SK-N-SH treated with all-trans-retinoic acid at 6 μM for 48 hours (cell line): ENCODE measurements at regions not wholly inside any gene's neighbourhood (a gene's known extent, or its start where the extent isn't known, plus 50 kb on each side); places are given as distances from the start of the nearest gene placed in this dataset.

Source experiments
- ATAC-seq: fragments of 200-7000 bp; cut with Tn5 transposase; 3 replicates; pipeline ENCODE4 v1.9.1; 2020; ENCODE audit warnings: mild to moderate bottlenecking, moderate library complexity
- BACH2 ChIP-seq: fragments of 250-450 bp; sonication (Bioruptor Pico); IDR thresholded peaks from 2 replicates; pipeline ENCODE4 v1.9.0; 2021; ENCODE audit warnings: mild to moderate bottlenecking, borderline replicate concordance
- CREB5 ChIP-seq: fragments of 250-450 bp; sonication (Bioruptor Pico); IDR thresholded peaks from 2 replicates; pipeline ENCODE4 v1.5.1; 2020; ENCODE audit warnings: low read depth, mild to moderate bottlenecking, moderate library complexity
- CSDC2 ChIP-seq: fragments of 250-450 bp; sonication (Bioruptor Pico); IDR thresholded peaks from 2 replicates; pipeline ENCODE4 v1.5.0; 2020; ENCODE audit warnings: mild to moderate bottlenecking, moderate library complexity
- CSRNP3 ChIP-seq: fragments of 250-450 bp; sonication (Bioruptor Pico); IDR thresholded peaks from 2 replicates; pipeline ENCODE4 v1.5.1; 2021; ENCODE audit warnings: mild to moderate bottlenecking, moderate library complexity
- ESRRG ChIP-seq: fragments of 250-450 bp; sonication (Bioruptor Pico); IDR thresholded peaks from 2 replicates; pipeline ENCODE4 v1.6.1; 2021; ENCODE audit warnings: mild to moderate bottlenecking
- GLIS3 ChIP-seq: fragments of 250-450 bp; sonication (Bioruptor Pico); IDR thresholded peaks from 2 replicates; pipeline ENCODE4 v1.5.0; 2020; ENCODE audit warnings: mild to moderate bottlenecking, moderate library complexity
- OSR1 ChIP-seq: fragments of 250-450 bp; sonication (Bioruptor Pico); IDR thresholded peaks from 2 replicates; pipeline ENCODE4 v1.8.0; 2022; ENCODE audit warnings: moderate library complexity, mild to moderate bottlenecking, inconsistent platforms
- PATZ1 ChIP-seq: fragments of 250-450 bp; sonication (Bioruptor Pico); IDR thresholded peaks from 2 replicates; pipeline ENCODE4 v1.8.0; 2020; ENCODE audit warnings: mild to moderate bottlenecking, moderate library complexity, borderline replicate concordance
- POU6F1 ChIP-seq: fragments of 250-450 bp; sonication (Bioruptor Pico); IDR thresholded peaks from 2 replicates; pipeline ENCODE4 v1.8.0; 2021; ENCODE audit warnings: low read depth, mild to moderate bottlenecking, moderate library complexity, borderline replicate concordance
- PPARA ChIP-seq: fragments of 250-450 bp; sonication (Bioruptor Pico); IDR thresholded peaks from 2 replicates; pipeline ENCODE4 v1.5.0; 2020; ENCODE audit warnings: mild to moderate bottlenecking, borderline replicate concordance
- RARB ChIP-seq: fragments of 250-450 bp; sonication (Bioruptor Pico); IDR thresholded peaks from 2 replicates; pipeline ENCODE4 v1.8.0; 2021; ENCODE audit warnings: mild to moderate bottlenecking, moderate library complexity
- SNAI2 ChIP-seq: fragments of 250-450 bp; sonication (Bioruptor Pico); IDR thresholded peaks from 2 replicates; pipeline ENCODE4 v1.5.0; 2020; ENCODE audit warnings: mild to moderate bottlenecking, moderate library complexity
- TCF4 ChIP-seq: fragments of 250-450 bp; sonication (Bioruptor Pico); IDR thresholded peaks from 2 replicates; pipeline ENCODE4 v1.8.0; 2021; ENCODE audit warnings: mild to moderate bottlenecking, moderate library complexity, borderline replicate concordance
- TOX ChIP-seq: fragments of 250-450 bp; sonication (Bioruptor Pico); IDR thresholded peaks from 2 replicates; pipeline ENCODE4 v1.8.0; 2021; ENCODE audit warnings: mild to moderate bottlenecking, moderate library complexity, borderline replicate concordance
- ZC3H10 ChIP-seq: fragments of 250-450 bp; sonication (Bioruptor Pico); IDR thresholded peaks from 2 replicates; pipeline ENCODE4 v1.5.1; 2021; ENCODE audit warnings: mild to moderate bottlenecking, moderate library complexity
- ZFP3 ChIP-seq: fragments of 250-450 bp; sonication (Bioruptor Pico); IDR thresholded peaks from 2 replicates; pipeline ENCODE4 v1.5.0; 2020; ENCODE audit warnings: mild to moderate bottlenecking, moderate library complexity
- ZFP30 ChIP-seq: fragments of 450-650 bp; formaldehyde crosslinking; IDR thresholded peaks from 2 replicates; pipeline ENCODE4 v1.5.0; 2022; ENCODE audit warnings: mild to moderate bottlenecking, moderate library complexity
- ZNF565 ChIP-seq: fragments of 450-650 bp; formaldehyde crosslinking; conservative IDR thresholded peaks from 2 replicates; pipeline ENCODE4 v1.5.0; 2020; ENCODE audit warnings: low read depth, mild to moderate bottlenecking, moderate library complexity
- ZNF70 ChIP-seq: fragments of 450-650 bp; formaldehyde crosslinking; IDR thresholded peaks from 2 replicates; pipeline ENCODE4 v1.5.0; 2020; ENCODE audit warnings: mild to moderate bottlenecking, moderate library complexity
- ZNF8 ChIP-seq: fragments of 450-650 bp; formaldehyde crosslinking; IDR thresholded peaks from 2 replicates; pipeline ENCODE4 v1.5.0; 2020; ENCODE audit warnings: mild to moderate bottlenecking, moderate library complexity

- no peak for TF ChIP-seq TCF4
- TF ChIP-seq, all 23 proteins: peak for 0
Measured at GRCh38 chr3:194274424-194275085, 76.6 kb downstream of the CPN2 start (continued).

- ATAC-seq, result no peak; the same call in 2 of the 3 replicates
- TF ChIP-seq GLIS3 (CRISPR knock-in tag) (no peak), PPARA (CRISPR knock-in tag) (no peak), TOX (no peak), RARB (no peak), ZNF70 (CRISPR knock-in tag) (no peak), OSR1 (CRISPR knock-in tag) (no peak), POU6F1 (CRISPR knock-in tag) (no peak), ZNF8 (CRISPR knock-in tag) (no peak), CREB5 (no peak), BACH2 (no peak), ZFP3 (CRISPR knock-in tag) (no peak), ZFP30 (CRISPR knock-in tag) (no peak), TCF4 (no peak), ESRRG (CRISPR knock-in tag) (no peak), ZC3H10 (CRISPR knock-in tag) (no peak), SNAI2 (no peak)
- TF ChIP-seq, all 23 proteins: peak for 0
Measured at GRCh38 chr3:194275291-194275690, 75.8 kb downstream of the CPN2 start.

- no peak for ATAC-seq
- TF ChIP-seq CSRNP3 (CRISPR knock-in tag), result no peak
- TF ChIP-seq SNAI2, result no peak
- no peak for TF ChIP-seq ZC3H10 (CRISPR knock-in tag)
- TF ChIP-seq POU6F1 (CRISPR knock-in tag), result no peak
- TF ChIP-seq CSDC2 (CRISPR knock-in tag), result no peak
- no peak for TF ChIP-seq TOX
- no peak for TF ChIP-seq ESRRG (CRISPR knock-in tag)
- TF ChIP-seq ZFP3 (CRISPR knock-in tag), result no peak
- no peak for TF ChIP-seq PPARA (CRISPR knock-in tag)
- no peak for TF ChIP-seq ZNF565 (CRISPR knock-in tag)
- TF ChIP-seq PATZ1 (CRISPR knock-in tag), result no peak
- TF ChIP-seq ZNF70 (CRISPR knock-in tag), result no peak
- no peak for TF ChIP-seq ZFP30 (CRISPR knock-in tag)
- TF ChIP-seq ZNF8 (CRISPR knock-in tag), result no peak
- TF ChIP-seq OSR1 (CRISPR knock-in tag), result no peak
- TF ChIP-seq GLIS3 (CRISPR knock-in tag), result no peak
Measured at GRCh38 chr3:194275721-194276120, 75.4 kb downstream of the CPN2 start.

- TF ChIP-seq CREB5 (no peak), RARB (no peak), OSR1 (CRISPR knock-in tag) (no peak), ESRRG (CRISPR knock-in tag) (no peak), TCF4 (no peak), ZNF8 (CRISPR knock-in tag) (no peak), ZFP30 (CRISPR knock-in tag) (no peak), ZFP3 (CRISPR knock-in tag) (no peak), ZNF565 (CRISPR knock-in tag) (no peak), ZNF70 (CRISPR knock-in tag) (no peak)
- peak; percentile 3; the same call in 1 of the 3 replicates for ATAC-seq
Measured at GRCh38 chr3:194276768-194277103, 74.4 kb downstream of the CPN2 start.
